ENCODE measurements at regions not wholly inside any gene's neighbourhood (a gene's known extent, or its start where the extent isn't known, plus 50 kb on each side); places are given as distances from the start of the nearest gene placed in this dataset.

GRCh38 chr1:234537236-234537635 lies 58.3 kb upstream of the TARBP1 start:
- in situ Hi-C loops (cut with HindIII; ENCODE audit: low sequenced_read_pairs), result no loop called here

- in situ Hi-C loops (cut with HindIII; ENCODE audit: low sequenced_read_pairs), result no loop called here
These were observed 57.8 kb upstream of the TARBP1 start for GRCh38 chr1:234536741-234537140.

GRCh38 chr1:234535763-234536515 lies 57.0 kb upstream of the TARBP1 start:
- in situ Hi-C loops (cut with HindIII; ENCODE audit: low sequenced_read_pairs), result no loop called here

- in situ Hi-C loops (cut with HindIII; ENCODE audit: low sequenced_read_pairs), result no loop called here
These were observed 56.2 kb upstream of the TARBP1 start for GRCh38 chr1:234535218-234535617.

DNA sequence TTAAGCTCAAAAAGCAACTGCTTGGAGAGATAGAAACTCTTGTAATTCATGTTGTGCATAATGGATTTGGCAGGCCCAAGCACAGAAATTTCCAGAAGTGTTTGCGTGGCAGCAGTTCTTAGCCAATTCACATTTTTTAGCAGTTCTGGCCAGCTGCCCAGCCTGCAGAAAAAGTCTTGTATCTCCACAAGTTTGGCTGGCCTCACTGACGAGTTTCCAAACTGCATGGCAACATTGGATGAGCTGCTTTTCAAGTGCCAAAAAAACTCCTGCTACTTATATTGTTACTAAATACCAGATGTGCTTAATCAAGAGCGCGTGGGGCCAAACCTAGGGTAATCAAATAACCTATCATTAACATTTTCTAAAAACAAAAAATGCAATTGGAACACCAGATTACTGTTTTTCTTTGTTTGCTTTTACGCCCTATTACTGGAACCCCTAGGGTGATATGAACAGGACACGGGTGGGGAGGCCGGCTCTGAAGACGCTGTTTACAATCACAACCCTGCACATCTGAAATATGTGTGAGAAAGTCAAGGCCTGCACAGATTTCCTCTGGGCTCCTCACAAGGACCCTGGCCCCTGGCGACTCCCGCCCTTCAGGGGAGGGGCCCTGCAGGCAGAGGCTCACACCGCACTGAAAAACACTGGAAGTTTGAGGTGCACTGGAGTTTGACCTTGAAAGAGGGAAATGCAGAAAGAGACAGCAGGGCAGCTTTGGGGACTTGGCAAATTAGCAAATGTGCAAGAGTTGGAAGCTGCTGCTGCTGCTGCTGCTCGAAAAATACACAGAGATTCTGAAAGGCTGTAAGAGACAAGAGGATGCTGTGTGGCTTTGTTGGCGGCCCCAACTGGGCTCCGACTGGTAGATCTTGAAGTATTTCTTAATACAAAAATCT lies 55.2 kb upstream of the TARBP1 start:
- in situ Hi-C loops (cut with HindIII; ENCODE audit: low sequenced_read_pairs), result no loop called here

DNA sequence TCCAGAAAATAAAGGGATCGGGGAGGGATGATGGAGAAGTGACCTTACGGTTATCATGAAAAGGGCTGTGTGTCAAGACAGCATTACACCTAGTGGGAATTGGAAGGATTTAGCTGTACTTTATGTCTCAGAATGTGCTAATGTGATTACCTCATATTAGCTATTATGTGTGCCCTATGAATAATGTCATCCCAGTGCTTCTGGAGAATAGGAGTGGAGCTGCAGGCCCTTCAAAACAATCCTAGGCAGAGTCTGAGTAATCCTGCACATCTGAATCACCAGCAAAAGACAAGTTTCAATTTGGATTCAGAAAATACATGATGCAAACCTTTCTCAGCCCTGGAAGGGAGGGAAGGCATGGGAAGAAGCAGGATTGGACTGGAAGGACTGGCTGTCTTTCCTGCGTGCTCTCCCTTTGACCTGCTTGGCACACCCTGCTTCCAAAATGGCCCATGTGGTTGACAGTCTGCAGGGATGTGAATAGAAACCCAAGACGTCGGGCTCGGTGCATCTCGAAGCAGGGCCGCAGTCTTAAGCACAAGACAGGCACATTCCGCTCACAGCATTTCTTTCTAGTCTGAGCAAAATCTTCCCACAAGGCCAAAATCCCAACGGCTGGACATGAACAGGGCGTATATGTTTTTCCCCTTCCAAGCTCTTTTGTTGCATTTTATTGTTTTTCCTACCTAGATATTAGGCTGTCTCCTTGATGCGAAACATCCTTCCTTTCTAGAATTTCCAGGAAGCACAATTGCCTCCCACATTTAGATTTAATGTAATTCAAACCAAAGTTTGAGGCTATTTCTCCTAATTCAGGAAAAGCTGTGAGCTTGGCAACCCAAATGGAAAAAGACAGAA lies 54.3 kb upstream of the TARBP1 start:
- in situ Hi-C loops (cut with HindIII; ENCODE audit: low sequenced_read_pairs), result no loop called here

- in situ Hi-C loops (cut with HindIII; ENCODE audit: low sequenced_read_pairs), result no loop called here
These were observed 53.5 kb upstream of the TARBP1 start for GRCh38 chr1:234532503-234532922.

- in situ Hi-C loops (cut with HindIII; ENCODE audit: low sequenced_read_pairs), result no loop called here
These were observed 52.2 kb upstream of the TARBP1 start for GRCh38 chr1:234531151-234531635.

DNA sequence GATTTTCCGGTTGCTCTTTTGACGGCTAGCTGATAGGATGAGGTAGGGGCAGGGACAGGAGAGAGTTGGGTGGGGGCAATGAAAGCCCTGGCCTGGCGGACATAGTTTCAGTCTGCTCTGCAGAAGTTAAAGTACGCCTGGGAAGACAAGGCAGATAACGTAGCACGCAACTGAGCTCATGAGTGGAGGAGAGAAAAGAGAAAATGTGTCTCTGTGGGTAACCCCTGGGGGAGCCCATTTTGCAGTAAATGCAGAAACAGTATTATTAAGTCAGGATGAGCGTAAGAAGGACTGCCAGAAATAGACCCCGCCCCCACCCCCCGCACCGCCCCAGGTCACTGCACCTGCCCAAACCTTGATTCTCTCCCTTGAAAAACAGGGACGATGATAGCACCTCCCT lies 51.7 kb upstream of the TARBP1 start:
- in situ Hi-C loops (cut with HindIII; ENCODE audit: low sequenced_read_pairs), result no loop called here

DNA sequence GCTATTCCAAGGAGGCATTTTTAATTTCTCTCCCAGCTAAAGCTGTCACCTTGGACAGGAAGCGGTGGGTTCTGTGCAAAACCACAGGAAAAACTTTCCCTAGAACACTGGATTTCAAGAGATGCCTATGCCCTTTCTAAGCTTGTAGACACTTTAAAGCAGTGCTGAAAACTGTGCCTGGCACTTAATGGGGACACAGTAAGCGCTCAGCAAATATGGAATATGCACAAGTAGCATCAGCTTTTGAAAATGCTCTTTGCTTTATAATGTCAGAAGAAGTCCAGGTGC lies 50.9 kb upstream of the TARBP1 start:
- in situ Hi-C loops (cut with HindIII; ENCODE audit: low sequenced_read_pairs), result no loop called here

DNA sequence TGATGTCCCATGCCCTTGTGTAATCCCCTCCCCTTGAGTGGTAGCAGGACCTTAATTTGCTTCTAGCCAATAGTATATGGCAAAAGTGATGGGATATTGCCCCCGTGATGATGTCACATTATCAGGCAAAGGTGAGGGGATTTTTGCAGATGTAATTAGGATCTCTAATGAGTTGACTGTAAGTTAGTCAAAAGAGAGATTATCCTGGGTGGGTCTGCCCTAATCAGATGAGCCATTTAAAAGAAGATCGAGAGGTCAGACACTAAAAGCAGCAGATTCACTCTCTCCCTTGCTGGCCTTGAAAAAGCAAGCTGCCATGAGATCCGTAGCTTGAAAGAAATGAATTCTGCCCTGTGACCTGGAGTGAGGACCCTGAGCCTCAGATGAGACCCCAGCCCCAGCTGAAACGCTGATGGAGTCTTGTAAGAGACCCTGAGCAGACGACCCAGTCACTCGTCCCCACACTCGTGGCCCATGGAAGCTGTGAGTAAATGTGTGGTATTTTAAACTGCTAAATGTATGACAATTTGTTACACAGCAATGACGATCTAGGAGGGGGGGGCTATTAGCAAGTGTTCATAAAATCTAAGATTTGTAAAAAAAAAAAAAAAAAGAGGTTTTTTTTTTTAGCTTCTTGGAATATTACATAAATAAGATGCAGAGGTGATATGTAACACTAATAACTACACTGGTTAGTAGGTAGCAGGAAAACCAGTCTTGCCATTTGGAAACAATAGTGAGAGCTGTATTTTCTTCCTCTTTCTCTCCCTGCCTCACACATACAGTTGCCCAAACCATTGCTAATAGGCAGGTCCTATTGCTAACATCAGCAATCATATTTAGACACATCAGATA lies 50.3 kb upstream of the TARBP1 start:
- in situ Hi-C loops (cut with HindIII; ENCODE audit: low sequenced_read_pairs), result no loop called here
